PFSK-1 (cell line): ENCODE measurements at regions not wholly inside any gene's neighbourhood (a gene's known extent, or its start where the extent isn't known, plus 50 kb on each side); places are given as distances from the start of the nearest gene placed in this dataset.

Experiments
- FOXP2 ChIP-seq: optimal IDR thresholded peaks from 2 replicates; pipeline ENCODE3; 2011; ENCODE audit warnings: borderline replicate concordance, control low read depth, inconsistent platforms; ENCODE audit not compliant: insufficient read depth; ENCODE audit errors: extremely low read length, extremely low read depth
- POLR2AphosphoS5 ChIP-seq: IDR thresholded peaks from 2 replicates; pipeline ENCODE4 v1.6.1; 2012; ENCODE audit warnings: low read depth, mild to moderate bottlenecking, control low read depth, low read length, moderate library complexity
- SIN3A ChIP-seq: IDR thresholded peaks from 2 replicates; pipeline ENCODE4 v1.6.1; 2012; ENCODE audit warnings: mild to moderate bottlenecking, low read length, moderate library complexity, borderline replicate concordance; ENCODE audit not compliant: insufficient read depth
- TAF1 ChIP-seq: IDR thresholded peaks from 2 replicates; pipeline ENCODE4 v1.6.1; 2012; ENCODE audit warnings: low read length, control low read depth, borderline replicate concordance; ENCODE audit not compliant: insufficient read depth
- TF ChIP-seq, protein P1 (sequence below), 2 experiments: IDR thresholded peaks; 2 replicates each; pipeline versions ENCODE4 v1.6.1 to v1.8.0; 2011 to 2012; ENCODE audit warnings: low read depth in 2 of 2, low read length in 2 of 2, control low read depth in 1 of 2, inconsistent platforms in 1 of 2, mild to moderate bottlenecking in 1 of 2, moderate library complexity in 1 of 2; ENCODE audit not compliant: insufficient read depth in 1 of 2

- TF ChIP-seq TAF1 (no peak), SIN3A (no peak)
Observed at GRCh38 chr10:2488446-2489005, 578.8 kb upstream of the PFKP start.

DNA sequence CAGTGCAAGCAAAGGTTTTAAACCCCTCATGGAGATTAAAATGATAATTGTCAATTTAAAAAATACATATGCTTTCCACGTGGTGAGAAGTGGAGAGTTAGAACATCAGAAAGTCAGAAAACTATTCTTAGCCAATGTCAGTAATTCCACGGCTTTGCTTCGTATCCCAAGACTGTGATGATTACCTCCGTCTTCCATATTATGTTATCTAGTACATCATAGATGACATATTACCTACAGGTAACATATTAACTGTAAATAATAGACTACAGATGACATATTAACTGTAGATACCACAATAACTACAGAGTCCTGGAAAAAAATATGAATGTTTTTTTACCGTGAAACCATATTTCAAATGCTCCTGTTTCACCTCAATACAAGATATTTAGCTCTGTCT lies 579.4 kb upstream of the PFKP start:
- TF ChIP-seq, protein P1, sequence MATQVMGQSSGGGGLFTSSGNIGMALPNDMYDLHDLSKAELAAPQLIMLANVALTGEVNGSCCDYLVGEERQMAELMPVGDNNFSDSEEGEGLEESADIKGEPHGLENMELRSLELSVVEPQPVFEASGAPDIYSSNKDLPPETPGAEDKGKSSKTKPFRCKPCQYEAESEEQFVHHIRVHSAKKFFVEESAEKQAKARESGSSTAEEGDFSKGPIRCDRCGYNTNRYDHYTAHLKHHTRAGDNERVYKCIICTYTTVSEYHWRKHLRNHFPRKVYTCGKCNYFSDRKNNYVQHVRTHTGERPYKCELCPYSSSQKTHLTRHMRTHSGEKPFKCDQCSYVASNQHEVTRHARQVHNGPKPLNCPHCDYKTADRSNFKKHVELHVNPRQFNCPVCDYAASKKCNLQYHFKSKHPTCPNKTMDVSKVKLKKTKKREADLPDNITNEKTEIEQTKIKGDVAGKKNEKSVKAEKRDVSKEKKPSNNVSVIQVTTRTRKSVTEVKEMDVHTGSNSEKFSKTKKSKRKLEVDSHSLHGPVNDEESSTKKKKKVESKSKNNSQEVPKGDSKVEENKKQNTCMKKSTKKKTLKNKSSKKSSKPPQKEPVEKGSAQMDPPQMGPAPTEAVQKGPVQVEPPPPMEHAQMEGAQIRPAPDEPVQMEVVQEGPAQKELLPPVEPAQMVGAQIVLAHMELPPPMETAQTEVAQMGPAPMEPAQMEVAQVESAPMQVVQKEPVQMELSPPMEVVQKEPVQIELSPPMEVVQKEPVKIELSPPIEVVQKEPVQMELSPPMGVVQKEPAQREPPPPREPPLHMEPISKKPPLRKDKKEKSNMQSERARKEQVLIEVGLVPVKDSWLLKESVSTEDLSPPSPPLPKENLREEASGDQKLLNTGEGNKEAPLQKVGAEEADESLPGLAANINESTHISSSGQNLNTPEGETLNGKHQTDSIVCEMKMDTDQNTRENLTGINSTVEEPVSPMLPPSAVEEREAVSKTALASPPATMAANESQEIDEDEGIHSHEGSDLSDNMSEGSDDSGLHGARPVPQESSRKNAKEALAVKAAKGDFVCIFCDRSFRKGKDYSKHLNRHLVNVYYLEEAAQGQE (IDR thresholded peaks at IDR 0.05; ENCODE audit: insufficient read depth in 1 of 2, low read depth in 2 of 2, low read length in 2 of 2) = no peak
- TF ChIP-seq FOXP2 (no peak), SIN3A (no peak), POLR2AphosphoS5 (no peak), TAF1 (no peak)

DNA sequence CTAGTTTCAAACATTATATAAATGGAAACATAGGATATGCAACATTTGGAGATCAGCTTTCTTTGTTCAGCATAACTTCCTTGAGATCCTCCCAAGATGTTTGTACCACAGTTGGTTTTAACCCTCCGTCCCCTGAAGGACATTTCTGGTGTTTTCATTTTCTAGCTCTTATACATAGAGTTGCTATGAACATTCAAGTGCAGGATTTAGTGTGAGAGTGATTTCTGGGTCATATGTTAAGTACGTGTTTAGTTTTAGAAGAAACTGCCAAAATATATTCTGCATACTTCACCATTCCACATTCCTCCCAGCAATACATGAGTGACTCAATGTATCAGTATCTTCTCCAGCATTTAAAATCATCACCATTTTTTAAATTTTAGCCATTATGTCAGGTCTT lies 588.7 kb upstream of the PFKP start:
- TF ChIP-seq FOXP2 (no peak), POLR2AphosphoS5 (no peak), TAF1 (no peak), SIN3A (no peak)
- TF ChIP-seq, protein P1 (IDR thresholded peaks at IDR 0.05; ENCODE audit: insufficient read depth in 1 of 2, low read depth in 2 of 2, low read length in 2 of 2) = no peak

DNA sequence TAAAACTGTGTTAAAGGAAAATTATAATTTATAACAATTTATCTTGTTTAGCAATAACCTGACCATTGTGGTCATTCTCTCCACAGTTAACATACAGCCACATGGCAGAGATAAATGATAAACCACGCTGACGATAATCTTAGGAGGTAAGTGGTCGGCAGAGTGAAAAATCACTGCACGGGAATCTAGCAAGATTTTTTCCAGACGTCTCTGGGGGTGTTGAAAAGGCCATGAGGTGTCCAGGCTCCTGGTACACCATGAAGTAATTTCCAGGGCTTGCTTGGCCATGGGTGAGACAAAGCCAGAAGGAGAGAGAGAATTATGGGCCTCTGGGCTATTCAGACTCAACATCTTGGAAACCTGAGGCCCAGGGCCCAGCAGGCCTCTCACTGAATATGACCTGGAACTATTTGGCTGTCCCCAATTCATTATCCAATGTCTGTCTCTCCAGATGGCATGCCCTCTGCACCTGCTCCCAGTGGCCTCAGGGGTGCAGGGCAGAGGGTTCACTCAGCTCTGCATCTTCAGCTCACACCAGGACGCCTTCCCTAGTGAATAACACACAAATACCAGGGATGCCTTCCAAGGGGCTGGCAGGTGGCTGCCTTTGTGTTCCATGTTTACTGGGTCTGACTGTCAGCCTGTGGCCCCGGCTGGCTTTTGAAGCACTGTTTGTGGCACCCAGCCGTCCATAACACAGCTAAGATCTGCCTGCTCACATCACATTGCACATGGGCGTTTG lies 590.4 kb upstream of the PFKP start:
- no peak for TF ChIP-seq SIN3A
- TF ChIP-seq, protein P1 (IDR thresholded peaks at IDR 0.05; ENCODE audit: insufficient read depth in 1 of 2, low read depth in 2 of 2, low read length in 2 of 2) = no peak
- TF ChIP-seq FOXP2 = no peak
- TF ChIP-seq POLR2AphosphoS5 = no peak
- no peak for TF ChIP-seq TAF1

DNA sequence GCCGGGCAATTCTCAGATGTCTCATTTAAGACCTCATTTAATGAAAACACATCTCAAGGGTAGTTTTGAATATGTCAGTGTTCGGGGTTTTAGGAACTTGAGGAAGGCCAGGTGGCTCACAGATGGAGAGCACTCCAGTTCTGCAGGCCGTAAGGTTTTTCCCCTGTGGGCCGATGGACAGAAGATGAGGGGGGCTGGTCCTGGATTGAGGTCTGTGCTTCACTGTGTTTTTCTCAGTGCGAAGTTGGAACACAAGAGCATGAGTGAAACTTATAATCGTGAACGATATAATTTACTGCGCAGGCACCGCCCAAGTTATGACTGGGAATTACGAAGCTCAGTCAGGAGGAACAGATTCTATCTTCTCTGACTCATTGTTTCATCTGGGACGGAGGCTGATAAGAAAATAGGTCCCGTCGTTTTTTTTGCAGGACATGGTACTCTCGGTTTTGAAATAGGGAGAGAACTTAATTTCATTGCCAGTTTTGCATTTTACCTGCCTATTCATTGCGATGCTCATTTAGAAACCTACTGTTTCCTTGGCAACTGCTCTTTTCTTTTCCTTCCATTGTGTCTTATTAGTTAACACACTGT lies 591.0 kb upstream of the PFKP start:
- no peak for TF ChIP-seq SIN3A
- no peak for TF ChIP-seq TAF1
- no peak for TF ChIP-seq FOXP2
- TF ChIP-seq, protein P1 (IDR thresholded peaks at IDR 0.05; ENCODE audit: insufficient read depth in 1 of 2, low read depth in 2 of 2, low read length in 2 of 2) = no peak
- no peak for TF ChIP-seq POLR2AphosphoS5
